SH-SY5Y (cell line): ENCODE measurements at regions not wholly inside any gene's neighbourhood (a gene's known extent, or its start where the extent isn't known, plus 50 kb on each side); places are given as distances from the start of the nearest gene placed in this dataset.

Source experiments
- GATA2 ChIP-seq: IDR thresholded peaks from 2 replicates; pipeline ENCODE4 v1.6.1; 2011; ENCODE audit warnings: mild to moderate bottlenecking, low read depth, low read length
- GATA3 ChIP-seq: IDR thresholded peaks from 2 replicates; pipeline ENCODE4 v1.6.1; 2011; ENCODE audit warnings: low read depth, mild to moderate bottlenecking, low read length, moderate library complexity

GRCh38 chr17:13952009-13952750, 117.1 kb upstream of the COX10 start:
- TF ChIP-seq GATA2 (no peak), GATA3 (no peak)
